IPS-18c (cell line): ENCODE measurements at regions not wholly inside any gene's neighbourhood (a gene's known extent, or its start where the extent isn't known, plus 50 kb on each side); places are given as distances from the start of the nearest gene placed in this dataset.
"Not testable (repeated sequence)": the region's sequence is repeated elsewhere in the genome, so short reads cannot be mapped to it uniquely, and the experiment has no call there.

Experiments used
- H3K4me3 ChIP-seq: 2 replicates; pipeline ENCODE4 v1.7.0; 2013; ENCODE audit warnings: low read depth, mild to moderate bottlenecking, low read length, moderate library complexity; ENCODE audit not compliant: insufficient read depth
- H3K9me3 ChIP-seq: one replicate; pipeline ENCODE4 v1.6.1; 2013; ENCODE audit warnings: mild to moderate bottlenecking, low read length, moderate library complexity; ENCODE audit not compliant: control insufficient read depth, insufficient read depth

DNA sequence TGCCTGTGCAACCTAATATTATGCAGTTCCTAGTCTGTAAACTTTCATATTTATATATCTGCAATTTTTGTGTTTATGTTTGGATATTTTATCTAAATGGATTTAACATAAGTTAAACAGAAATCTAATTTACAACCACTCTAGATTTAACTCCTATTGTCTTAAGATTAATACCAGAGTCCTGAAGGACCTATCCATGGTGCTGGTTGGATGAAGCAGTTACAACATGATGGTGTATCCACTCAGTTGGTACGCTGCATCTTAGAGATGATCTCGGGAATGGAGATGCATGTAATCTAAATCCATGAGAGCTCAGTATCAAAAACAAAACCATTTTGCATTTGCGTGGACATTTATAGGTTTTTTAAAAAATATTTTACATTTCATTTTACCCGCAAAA, 745.9 kb upstream of the SLC8A1 start:
- Histone ChIP-seq H3K4me3 (no peak overlapping the region), H3K9me3 (no peaks in the 10 kb centered on the region)

DNA sequence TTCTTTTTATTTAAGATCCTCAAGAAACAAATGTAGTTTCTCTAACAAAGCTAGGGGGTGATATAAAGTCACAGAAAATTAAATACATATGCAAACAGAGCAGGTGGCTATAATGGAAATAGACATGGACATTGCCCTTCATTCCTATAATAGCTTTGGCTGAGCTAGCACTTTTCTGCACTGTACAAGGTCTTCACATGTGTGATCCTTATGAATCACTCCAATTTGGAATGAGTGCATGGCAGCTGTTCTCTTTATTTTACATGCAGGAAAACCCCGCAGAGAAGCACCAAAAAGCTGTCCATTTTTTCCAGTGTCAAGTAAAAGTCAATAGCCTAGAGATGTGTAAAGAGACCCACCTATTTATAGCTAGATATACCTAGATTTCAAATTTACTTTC, 747.4 kb upstream of the SLC8A1 start:
- H3K4me3 ChIP-seq, result no peak overlapping the region
- H3K9me3 ChIP-seq, result no peaks in the 10 kb centered on the region

DNA sequence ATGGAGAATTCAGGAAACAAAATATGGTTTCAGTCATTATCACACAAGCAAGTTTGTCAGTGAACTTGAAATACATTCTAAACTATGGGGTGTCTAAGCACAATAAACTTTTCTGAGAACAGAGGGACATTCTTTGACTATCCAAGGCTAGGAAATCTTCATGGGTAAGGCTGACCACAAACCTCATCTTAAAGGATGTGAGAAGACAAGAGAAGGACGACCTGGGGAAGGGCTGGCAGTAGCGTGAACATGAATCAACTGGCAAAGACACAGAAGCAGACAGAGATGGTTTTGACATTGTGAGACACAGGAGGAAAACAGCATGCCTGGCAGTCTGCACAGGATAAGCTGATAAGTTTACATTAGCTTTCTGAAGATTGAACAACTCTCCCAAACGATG, 752.4 kb upstream of the SLC8A1 start:
- Histone ChIP-seq H3K9me3 (no peaks in the 10 kb centered on the region), H3K4me3 (no peak overlapping the region)

DNA sequence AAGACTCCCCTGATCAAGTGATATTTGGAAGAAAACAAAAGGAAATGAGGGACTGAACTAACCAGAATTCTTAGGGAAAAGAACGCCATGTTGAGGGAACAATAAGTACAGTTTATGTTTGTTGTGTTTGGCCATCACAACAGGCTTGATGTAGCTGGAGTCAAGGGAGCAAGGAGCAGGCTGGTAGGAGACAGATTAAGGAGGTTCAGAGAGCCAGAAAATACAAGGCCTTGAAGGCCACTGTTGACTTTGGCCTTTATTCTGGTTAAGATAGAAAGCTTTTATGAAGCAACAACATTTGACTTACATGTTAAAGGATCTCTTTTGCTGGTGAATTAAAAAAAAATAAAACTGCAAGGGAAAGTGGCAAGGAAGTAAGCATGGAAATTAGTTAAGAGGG, 754.1 kb upstream of the SLC8A1 start:
- Histone ChIP-seq H3K9me3 (no peaks in the 10 kb centered on the region), H3K4me3 (no peak overlapping the region)

DNA sequence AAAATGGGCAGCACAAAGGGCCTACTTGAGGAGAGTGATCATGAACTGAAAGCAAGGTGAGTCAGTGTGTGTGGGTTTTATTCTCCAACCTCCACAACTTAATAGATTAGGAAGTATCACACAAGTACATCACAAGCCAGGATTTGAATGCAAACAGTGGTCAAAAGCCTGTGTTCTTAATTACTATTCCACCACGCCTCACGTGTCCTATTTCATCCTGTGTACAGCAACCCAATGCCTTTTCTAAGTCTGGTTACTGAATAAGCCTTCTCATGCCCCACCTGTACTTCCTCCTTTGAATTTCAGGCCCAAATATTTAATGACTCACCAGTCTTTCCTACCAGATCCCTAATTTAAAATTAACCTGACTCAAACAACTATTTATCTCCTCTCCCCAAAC, 755.7 kb upstream of the SLC8A1 start:
- no peak overlapping the region for H3K4me3 ChIP-seq
- no peaks in the 10 kb centered on the region for H3K9me3 ChIP-seq

DNA sequence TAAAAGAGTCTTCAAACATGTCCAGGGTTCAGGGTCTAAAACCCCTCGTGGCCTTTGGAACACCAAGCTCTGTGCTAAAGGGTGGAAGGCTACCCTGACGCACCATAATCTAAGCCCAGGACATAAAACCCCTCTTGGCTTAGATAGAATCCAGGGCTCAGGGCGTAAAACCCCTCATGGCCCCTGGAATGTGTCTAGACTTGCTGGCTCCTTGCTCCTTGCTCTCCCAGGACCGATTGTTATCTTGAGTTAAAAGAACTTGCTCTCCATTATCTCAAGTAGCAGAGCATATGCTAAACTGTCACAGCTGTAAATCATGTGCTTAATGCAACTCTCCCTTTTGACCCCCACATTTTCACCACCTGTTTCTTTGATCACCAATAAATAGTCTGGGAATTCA, 758.1 kb upstream of the SLC8A1 start:
- H3K9me3 ChIP-seq, H3K4me3 ChIP-seq: not testable (repeated sequence)

DNA sequence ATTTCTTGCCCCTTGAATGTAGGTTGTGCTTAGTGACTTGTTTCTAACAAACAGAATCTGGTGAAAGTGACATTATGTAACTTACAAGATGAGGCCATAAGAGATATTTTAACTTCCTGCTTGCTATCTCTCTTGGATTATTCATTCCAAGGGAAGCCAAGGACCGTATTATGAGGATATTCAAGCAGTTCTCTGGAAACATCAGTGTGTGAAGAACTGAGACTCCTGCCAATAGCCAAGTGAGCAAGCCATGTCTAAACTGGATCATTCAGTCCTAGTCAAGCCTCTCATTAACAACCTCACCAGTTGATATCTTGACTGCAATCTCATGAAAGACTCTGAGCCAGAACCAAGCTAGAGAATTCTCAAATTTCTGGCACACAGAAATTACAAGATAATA, 765.1 kb upstream of the SLC8A1 start:
- Histone ChIP-seq H3K9me3 (no peaks in the 10 kb centered on the region), H3K4me3 (no peak overlapping the region)

DNA sequence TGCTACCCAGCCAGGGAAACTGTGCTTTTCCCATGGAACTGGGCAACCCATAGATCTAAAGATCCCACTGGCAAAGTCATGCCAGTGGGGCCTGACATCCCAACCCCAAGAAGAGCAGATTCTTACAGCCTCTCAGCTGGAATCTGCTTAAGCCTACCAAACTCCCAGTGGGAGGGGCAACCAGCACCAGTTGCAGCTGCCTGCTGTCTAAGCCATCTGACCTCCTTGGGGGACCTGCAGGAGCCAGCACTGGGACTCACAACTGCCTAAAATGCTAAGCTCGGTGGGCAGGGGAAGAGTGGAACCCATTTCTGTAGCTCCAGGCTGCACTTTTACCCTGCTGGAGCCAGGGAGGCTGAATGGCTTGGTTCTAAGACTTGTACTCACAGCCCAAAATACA, 770.7 kb upstream of the SLC8A1 start:
- Histone ChIP-seq H3K9me3 (no peaks in the 10 kb centered on the region), H3K4me3 (no peak overlapping the region)

DNA sequence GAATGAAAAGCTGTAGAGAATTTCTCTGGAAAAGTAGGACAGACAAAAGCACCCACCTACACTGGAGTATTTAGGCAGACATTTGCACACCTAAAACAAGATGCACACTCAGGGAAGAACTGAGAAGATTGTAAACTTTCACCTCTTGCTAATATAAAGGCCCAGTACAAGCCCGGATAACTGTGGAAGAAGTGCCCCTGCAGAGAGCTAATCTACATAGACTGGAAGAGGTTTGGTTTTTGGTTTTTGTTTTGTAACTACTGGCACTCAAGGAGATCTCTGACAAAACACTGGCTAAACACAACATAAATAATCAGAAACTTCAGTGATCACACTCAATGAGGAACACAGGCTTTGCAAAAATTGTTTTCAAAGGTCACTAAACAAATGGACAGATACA, 782.2 kb upstream of the SLC8A1 start:
- Histone ChIP-seq H3K9me3 (no peaks in the 10 kb centered on the region), H3K4me3 (no peak overlapping the region)

DNA sequence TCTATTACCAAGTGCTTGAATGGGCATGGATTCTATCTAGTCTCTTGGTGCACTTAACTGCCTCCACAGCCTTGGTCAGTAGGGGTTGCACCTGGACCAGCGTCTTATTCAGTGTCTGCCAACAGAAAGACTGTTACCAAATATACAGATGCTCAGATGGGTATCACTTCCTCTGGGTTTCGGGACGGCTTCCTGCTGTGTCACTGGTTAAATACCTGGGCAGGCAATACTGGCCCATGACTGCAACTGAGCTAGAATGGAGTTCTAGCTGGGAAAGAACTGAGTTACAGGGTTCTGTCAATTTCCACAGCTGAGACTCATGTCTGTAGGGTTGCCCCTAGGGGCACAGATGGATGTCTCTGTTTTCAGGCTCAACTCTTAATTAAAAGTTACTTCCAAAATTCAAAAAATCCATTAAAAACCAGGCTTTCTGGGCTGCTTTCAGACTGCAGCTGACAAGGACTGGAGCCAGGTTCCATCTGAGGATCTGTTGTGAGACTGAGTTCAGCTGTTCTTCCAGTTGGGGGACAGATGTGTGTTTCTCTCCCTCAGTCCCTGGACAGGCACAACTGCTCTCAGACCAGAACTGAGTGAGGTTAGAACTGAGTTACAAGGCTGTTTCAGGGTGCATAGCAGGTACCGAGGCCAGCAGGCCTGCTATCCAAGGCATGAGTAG, 789.6 kb upstream of the SLC8A1 start:
- no peaks in the 10 kb centered on the region for H3K9me3 ChIP-seq
- H3K4me3 ChIP-seq, result no peak overlapping the region

DNA sequence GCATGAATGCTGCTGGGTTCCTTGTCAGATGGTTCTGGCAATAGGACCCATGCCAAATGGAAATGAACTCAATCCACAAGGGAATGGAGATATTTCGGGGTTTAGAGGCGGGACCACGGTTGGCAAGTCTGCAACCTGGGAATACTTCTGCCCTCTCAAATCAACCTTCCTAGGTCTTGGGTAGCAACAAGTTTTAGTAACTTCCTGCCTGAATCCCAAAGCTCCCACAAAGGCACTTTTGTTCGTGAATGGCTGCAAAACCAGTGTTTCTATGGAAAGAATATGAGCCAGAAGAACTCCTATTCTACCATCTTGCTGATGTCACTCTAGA, 790.1 kb upstream of the SLC8A1 start:
- Histone ChIP-seq H3K9me3 (no peaks in the 10 kb centered on the region), H3K4me3 (no peak overlapping the region)

DNA sequence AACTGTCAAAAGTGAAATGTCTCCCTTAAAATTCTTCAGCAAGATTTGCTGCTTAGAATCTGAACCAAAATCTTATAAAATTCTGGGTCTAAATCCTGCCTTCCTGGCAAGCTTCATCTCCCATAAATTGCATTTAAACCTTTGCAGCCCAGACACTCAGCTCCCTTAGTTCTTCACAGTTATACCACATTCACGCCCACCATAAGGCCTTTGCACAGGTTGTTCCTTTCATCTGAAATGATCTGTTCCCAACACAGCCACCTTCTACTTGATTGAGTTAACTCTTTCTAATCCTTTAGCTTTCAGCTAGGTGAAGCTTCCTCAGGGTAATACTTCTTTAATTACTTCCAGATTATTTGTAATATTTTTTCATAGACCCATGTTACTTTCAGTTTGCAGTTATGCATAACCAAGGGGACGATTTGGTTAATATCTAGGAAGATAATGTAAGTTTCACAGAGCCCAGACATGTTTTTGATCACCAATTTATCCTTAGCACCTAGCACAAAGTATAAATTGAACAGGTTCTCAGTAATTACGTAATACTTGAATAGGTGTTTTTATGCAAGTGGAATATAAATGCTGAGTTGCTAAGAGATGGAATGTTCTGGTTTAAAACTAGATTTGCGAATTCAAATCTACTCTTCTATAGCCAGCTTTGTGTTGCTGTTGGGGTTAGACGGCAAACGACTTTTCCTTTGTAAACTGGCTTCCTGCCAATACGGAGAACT, 779.7 kb upstream of the PKDCC start:
- Histone ChIP-seq H3K4me3 (no peak overlapping the region), H3K9me3 (no peaks in the 10 kb centered on the region)

DNA sequence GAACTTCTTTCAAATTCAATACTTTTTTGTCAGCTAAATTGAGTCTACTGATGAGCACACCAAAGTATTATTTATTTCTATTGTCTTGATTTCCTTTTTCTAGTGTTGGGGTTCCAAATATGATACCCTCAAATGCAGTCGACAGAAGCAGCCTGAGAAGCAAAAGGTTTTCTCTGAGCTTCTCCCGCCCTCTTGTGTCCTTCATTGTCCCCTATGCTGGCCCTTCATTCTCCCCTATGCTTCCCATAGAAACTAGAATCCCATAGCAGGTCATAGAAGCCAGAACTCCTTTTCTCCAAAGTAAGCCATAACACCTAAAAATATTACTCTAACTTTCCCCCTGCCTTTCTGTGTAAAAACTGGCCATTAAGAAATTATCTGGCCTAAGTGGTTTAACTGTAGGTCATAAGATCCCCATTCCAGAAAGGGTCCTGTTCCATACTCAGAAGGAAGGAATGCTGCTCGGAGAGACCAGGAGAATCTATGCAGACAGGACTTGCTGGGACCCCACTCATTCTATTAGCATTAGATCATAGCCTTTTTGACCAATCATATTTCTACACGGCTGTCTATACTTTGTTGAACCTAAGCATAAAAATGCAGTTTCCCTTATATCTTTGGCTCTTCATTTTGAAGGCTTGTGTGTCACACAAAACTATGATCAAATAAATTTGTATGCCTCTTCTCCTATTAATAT, 764.6 kb upstream of the PKDCC start:
- no peak overlapping the region for H3K4me3 ChIP-seq
- no peaks in the 10 kb centered on the region for H3K9me3 ChIP-seq

DNA sequence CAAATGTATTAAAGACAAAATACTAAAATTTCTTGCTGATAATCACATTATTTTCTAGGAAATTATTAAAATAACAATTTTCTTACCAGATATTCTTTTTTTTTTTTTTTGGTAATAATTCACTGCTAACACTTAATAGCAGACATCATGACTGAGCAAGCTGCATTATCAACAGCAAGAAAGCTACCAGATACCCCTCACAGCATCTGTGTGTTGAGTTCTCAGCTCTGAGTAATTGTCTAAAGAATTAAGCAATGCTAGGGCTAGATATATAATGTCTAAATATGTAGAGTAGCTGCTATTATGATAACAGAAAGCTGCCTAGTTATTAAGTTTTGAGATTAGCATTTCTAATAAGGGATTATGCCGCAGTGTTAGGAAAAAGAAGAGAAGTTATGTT, 754.3 kb upstream of the PKDCC start:
- H3K9me3 ChIP-seq, result no peaks in the 10 kb centered on the region
- no peak overlapping the region for H3K4me3 ChIP-seq

DNA sequence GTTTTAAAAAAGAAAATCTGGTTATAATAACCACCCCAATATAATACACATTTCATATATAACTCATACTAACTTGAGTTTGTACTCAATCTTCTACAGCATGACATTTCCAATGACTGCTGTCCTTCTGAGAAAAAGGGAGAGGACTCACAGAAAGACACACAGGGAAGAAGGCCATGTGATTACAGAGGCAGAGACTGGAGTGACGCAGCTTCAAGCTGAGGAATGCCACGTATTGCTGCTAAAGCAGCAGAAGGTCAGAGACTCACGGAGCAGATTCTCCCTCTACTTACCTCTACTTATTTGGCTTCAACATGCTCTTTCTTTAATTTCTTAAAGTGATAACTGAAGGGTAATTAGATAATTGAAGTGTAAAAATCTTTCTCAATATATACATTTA, 753.5 kb upstream of the PKDCC start:
- H3K9me3 ChIP-seq, result no peaks in the 10 kb centered on the region
- no peak overlapping the region for H3K4me3 ChIP-seq

DNA sequence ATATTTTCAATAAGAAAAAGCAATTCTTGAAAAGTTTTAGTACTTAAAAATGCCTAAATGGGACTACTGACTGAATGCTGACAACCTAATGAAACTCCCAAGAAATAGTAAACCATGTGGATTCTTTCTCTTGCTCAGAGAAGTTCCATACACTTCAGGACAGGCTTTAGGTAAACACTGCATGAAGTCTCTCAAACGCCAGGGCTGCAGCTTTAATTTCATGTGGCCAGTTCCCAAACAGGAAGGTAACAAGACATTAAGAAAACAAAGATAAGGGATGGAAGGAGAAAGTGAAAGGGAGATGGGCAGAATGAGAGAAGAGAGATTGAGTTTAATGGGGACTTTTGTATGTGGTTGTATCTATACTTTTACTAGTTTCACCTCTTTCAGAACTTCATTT, 734.7 kb upstream of the PKDCC start:
- no peak overlapping the region for H3K4me3 ChIP-seq
- no peaks in the 10 kb centered on the region for H3K9me3 ChIP-seq

DNA sequence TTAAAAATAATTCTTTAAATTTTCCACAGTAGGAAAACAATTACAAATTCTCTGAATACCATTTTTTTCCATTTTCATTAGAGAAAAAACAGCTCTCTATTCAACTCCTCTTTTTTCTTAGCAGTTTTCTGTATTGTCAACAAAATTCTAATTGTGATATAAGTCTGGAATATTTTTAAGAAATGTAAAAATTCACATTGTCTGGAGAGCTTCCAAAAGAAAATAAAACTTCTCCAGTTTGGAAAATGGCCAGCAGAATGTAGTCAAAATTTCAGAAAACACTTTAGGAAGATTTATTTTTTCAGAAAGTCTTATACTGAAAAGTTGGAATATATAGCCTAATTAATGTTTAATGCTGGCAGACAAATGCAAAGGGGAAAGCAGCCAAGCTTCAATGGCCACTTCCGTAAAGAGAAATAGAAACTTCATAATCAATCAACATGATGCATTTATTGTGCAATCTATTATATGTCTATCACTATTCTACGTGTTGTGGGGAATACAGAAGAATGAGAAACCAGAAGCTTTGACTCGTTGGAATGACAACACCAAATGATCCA, 733.2 kb upstream of the PKDCC start:
- Histone ChIP-seq H3K4me3 (no peak overlapping the region), H3K9me3 (no peaks in the 10 kb centered on the region)

DNA sequence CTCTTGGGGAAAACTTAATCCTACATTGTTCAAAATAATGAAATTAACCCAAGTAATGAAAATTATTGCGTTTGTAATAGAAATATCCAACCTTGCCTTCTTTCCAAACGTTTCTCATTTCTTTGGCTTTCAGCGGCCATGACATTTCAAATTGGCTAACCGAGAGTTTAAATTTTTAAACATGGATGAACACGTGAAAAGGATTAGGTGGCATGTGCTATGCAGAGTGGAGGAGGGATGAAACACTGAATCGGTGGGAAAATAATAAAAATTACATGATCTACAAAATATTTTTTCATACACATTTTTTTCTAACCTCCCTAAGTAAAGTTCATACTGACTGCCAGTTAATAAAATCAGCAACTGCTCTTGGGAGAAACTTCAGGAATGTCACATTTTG, 728.4 kb upstream of the PKDCC start:
- no peaks in the 10 kb centered on the region for H3K9me3 ChIP-seq
- H3K4me3 ChIP-seq, result no peak overlapping the region
